GM18502 (cell line): ENCODE measurements at regions not wholly inside any gene's neighbourhood (a gene's known extent, or its start where the extent isn't known, plus 50 kb on each side); places are given as distances from the start of the nearest gene placed in this dataset.

ENCODE experiments used
- ATAC-seq: cut with Tn5 transposase; IDR thresholded peaks from one replicate; pipeline ENCODE4 v1.9.1; 2021; ENCODE audit warnings: mild to moderate bottlenecking; ENCODE audit not compliant: unreplicated experiment, poor library complexity

GRCh38 chr14:85464135-85464895 is 65.6 kb upstream of the FLRT2 start:
- no peak for ATAC-seq

GRCh38 chr14:85466678-85467077 is 63.3 kb upstream of the FLRT2 start:
- no peak for ATAC-seq

GRCh38 chr14:85468816-85469215 is 61.1 kb upstream of the FLRT2 start:
- no peak for ATAC-seq

- no peak for ATAC-seq
Measured at GRCh38 chr14:85471156-85471555, 58.8 kb upstream of the FLRT2 start.

GRCh38 chr14:85471744-85472143 is 58.2 kb upstream of the FLRT2 start:
- no peak for ATAC-seq

GRCh38 chr14:85474431-85474830 is 55.5 kb upstream of the FLRT2 start:
- no peak for ATAC-seq

GRCh38 chr14:85475113-85475512 is 54.8 kb upstream of the FLRT2 start:
- no peak for ATAC-seq

- no peak for ATAC-seq
Measured at GRCh38 chr14:85479306-85479705, 50.6 kb upstream of the FLRT2 start.

GRCh38 chr14:85479771-85480170 is 50.2 kb upstream of the FLRT2 start:
- no peak for ATAC-seq
